ENCODE measurements at regions not wholly inside any gene's neighbourhood (a gene's known extent, or its start where the extent isn't known, plus 50 kb on each side); places are given as distances from the start of the nearest gene placed in this dataset.

DNA sequence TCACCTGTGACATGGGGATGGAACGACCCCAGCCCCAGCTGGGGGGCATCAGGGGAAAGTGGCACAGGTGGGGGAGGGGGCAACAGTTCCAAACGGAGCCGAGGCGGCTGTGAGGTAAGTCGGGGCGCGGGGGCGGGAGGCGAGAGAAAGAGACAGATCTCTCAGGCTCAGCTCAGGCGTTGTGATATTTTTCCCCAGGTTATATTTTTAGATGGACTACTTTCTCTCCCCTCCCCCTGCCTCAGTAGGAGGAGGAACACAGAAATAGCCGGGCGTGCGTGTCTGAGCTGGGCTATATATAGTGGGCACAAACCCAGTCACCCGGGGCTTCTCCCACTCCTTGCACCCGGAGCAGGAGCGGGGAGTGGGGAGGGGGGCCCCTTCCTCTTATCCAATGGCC, 91.0 kb upstream of the LINGO1 start:
- Histone ChIP-seq H3K4me3 (ENCODE audit: low read depth, low read length) (no peak overlapping the region), H3K36me3 (ENCODE audit: control insufficient read depth in 2 of 2, insufficient read depth in 1 of 2, low read length in 2 of 2) (no peaks in the 10 kb centered on the region), H3K9me3 (ENCODE audit: control insufficient read depth, insufficient read depth, low read depth, low read length) (no peaks in the 10 kb centered on the region), H3K4me1 (ENCODE audit: control insufficient read depth, insufficient read depth, low read length) (no peaks in the 10 kb centered on the region), H3K27ac (ENCODE audit: extremely low read depth, low read depth, low read length) (no peak overlapping the region)
- CTCF ChIA-PET = no interaction called here
- POLR2A ChIA-PET = no interaction called here
- TF ChIP-seq ZNF837 (tag by site-specific recombination; IDR thresholded peaks at IDR 0.05) = no peak
- no peak for TF ChIP-seq ZNF629 (tag by site-specific recombination; IDR thresholded peaks at IDR 0.05)
- TF ChIP-seq ZNF433 (tag by site-specific recombination; IDR thresholded peaks at IDR 0.05; ENCODE audit: low read depth) = no peak
- TF ChIP-seq YY1 (tag by site-specific recombination; IDR thresholded peaks at IDR 0.05) = no peak
- TF ChIP-seq ZNF792 (tag by site-specific recombination; IDR thresholded peaks at IDR 0.05) = no peak
- TF ChIP-seq, protein P1, sequence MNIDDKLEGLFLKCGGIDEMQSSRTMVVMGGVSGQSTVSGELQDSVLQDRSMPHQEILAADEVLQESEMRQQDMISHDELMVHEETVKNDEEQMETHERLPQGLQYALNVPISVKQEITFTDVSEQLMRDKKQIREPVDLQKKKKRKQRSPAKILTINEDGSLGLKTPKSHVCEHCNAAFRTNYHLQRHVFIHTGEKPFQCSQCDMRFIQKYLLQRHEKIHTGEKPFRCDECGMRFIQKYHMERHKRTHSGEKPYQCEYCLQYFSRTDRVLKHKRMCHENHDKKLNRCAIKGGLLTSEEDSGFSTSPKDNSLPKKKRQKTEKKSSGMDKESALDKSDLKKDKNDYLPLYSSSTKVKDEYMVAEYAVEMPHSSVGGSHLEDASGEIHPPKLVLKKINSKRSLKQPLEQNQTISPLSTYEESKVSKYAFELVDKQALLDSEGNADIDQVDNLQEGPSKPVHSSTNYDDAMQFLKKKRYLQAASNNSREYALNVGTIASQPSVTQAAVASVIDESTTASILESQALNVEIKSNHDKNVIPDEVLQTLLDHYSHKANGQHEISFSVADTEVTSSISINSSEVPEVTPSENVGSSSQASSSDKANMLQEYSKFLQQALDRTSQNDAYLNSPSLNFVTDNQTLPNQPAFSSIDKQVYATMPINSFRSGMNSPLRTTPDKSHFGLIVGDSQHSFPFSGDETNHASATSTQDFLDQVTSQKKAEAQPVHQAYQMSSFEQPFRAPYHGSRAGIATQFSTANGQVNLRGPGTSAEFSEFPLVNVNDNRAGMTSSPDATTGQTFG (tag by site-specific recombination; IDR thresholded peaks at IDR 0.05; ENCODE audit: borderline replicate concordance) = no peak
- no peak for TF ChIP-seq ZNF768 (tag by site-specific recombination; IDR thresholded peaks at IDR 0.05)
- TF ChIP-seq, protein P2, sequence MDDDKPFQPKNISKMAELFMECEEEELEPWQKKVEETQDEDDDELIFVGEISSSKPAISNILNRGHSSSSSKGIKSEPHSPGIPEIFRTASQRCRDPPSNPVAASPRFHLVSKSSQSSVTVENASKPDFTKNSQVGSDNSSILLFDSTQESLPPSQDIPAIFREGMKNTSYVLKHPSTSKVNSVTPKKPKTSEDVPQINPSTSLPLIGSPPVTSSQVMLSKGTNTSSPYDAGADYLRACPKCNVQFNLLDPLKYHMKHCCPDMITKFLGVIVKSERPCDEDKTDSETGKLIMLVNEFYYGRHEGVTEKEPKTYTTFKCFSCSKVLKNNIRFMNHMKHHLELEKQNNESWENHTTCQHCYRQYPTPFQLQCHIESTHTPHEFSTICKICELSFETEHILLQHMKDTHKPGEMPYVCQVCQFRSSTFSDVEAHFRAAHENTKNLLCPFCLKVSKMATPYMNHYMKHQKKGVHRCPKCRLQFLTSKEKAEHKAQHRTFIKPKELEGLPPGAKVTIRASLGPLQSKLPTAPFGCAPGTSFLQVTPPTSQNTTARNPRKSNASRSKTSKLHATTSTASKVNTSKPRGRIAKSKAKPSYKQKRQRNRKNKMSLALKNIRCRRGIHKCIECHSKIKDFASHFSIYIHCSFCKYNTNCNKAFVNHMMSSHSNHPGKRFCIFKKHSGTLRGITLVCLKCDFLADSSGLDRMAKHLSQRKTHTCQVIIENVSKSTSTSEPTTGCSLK (tag by site-specific recombination; IDR thresholded peaks at IDR 0.05) = no peak
- TF ChIP-seq, protein P3, sequence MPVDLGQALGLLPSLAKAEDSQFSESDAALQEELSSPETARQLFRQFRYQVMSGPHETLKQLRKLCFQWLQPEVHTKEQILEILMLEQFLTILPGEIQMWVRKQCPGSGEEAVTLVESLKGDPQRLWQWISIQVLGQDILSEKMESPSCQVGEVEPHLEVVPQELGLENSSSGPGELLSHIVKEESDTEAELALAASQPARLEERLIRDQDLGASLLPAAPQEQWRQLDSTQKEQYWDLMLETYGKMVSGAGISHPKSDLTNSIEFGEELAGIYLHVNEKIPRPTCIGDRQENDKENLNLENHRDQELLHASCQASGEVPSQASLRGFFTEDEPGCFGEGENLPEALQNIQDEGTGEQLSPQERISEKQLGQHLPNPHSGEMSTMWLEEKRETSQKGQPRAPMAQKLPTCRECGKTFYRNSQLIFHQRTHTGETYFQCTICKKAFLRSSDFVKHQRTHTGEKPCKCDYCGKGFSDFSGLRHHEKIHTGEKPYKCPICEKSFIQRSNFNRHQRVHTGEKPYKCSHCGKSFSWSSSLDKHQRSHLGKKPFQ (tag by site-specific recombination; IDR thresholded peaks at IDR 0.05) = no peak
- no peak for TF ChIP-seq ZNF394 (tag by site-specific recombination; IDR thresholded peaks at IDR 0.05; ENCODE audit: borderline replicate concordance)
- no peak for TF ChIP-seq ZNF324 (tag by site-specific recombination; IDR thresholded peaks at IDR 0.05)
- TF ChIP-seq, protein P4, sequence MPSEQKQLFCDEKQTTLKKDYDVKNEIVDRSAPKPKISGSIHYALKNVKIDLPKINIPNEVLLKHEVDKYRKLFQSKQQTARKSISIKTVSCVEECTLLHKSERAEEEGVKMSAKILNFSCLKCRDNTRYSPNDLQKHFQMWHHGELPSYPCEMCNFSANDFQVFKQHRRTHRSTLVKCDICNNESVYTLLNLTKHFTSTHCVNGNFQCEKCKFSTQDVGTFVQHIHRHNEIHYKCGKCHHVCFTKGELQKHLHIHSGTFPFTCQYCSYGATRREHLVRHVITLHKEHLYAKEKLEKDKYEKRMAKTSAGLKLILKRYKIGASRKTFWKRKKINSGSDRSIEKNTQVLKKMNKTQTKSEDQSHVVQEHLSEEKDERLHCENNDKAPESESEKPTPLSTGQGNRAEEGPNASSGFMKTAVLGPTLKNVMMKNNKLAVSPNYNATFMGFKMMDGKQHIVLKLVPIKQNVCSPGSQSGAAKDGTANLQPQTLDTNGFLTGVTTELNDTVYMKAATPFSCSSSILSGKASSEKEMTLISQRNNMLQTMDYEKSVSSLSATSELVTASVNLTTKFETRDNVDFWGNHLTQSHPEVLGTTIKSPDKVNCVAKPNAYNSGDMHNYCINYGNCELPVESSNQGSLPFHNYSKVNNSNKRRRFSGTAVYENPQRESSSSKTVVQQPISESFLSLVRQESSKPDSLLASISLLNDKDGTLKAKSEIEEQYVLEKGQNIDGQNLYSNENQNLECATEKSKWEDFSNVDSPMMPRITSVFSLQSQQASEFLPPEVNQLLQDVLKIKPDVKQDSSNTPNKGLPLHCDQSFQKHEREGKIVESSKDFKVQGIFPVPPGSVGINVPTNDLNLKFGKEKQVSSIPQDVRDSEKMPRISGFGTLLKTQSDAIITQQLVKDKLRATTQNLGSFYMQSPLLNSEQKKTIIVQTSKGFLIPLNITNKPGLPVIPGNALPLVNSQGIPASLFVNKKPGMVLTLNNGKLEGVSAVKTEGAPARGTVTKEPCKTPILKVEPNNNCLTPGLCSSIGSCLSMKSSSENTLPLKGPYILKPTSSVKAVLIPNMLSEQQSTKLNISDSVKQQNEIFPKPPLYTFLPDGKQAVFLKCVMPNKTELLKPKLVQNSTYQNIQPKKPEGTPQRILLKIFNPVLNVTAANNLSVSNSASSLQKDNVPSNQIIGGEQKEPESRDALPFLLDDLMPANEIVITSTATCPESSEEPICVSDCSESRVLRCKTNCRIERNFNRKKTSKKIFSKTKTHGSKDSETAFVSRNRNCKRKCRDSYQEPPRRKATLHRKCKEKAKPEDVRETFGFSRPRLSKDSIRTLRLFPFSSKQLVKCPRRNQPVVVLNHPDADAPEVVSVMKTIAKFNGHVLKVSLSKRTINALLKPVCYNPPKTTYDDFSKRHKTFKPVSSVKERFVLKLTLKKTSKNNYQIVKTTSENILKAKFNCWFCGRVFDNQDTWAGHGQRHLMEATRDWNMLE (tag by site-specific recombination; conservative IDR thresholded peaks at IDR 0.05; ENCODE audit: low read depth) = no peak
- no peak for TF ChIP-seq KLF1 (tag by site-specific recombination; IDR thresholded peaks at IDR 0.05)
- no peak for TF ChIP-seq ZNF529 (tag by site-specific recombination; IDR thresholded peaks at IDR 0.05; ENCODE audit: insufficient replicate concordance)
- no peak for TF ChIP-seq ZNF350 (tag by site-specific recombination; IDR thresholded peaks at IDR 0.05)

All from HEK293 (cell line).